GM10266 (cell line): ENCODE measurements at regions not wholly inside any gene's neighbourhood (a gene's known extent, or its start where the extent isn't known, plus 50 kb on each side); places are given as distances from the start of the nearest gene placed in this dataset.
A peak's percentile ranks its signal among the peaks of the same experiment; 100 is the strongest.

Experiments used
- DNase-seq: peaks from one replicate; pipeline ENCODE4 v3.0.0; 2012; ENCODE audit errors: extremely low spot score
- CTCF ChIP-seq: IDR thresholded peaks from 2 replicates; pipeline ENCODE4 v1.5.1; 2012; ENCODE audit warnings: mild to moderate bottlenecking, low read depth; ENCODE audit not compliant: control insufficient read depth, insufficient read depth; ENCODE audit errors: missing control alignments

- peak; percentile 38 for DNase-seq
- TF ChIP-seq CTCF, result no peak
Measured at GRCh38 chr4:170336238-170336775, 246.6 kb upstream of the AADAT start.

- DNase-seq, result no peak
- no peak for TF ChIP-seq CTCF
Measured at GRCh38 chr4:170325599-170325998, 235.8 kb upstream of the AADAT start.

- no peak for TF ChIP-seq CTCF
Measured at GRCh38 chr4:170323623-170324022, 233.9 kb upstream of the AADAT start.

GRCh38 chr4:170307182-170307581, 217.4 kb upstream of the AADAT start:
- no peak for TF ChIP-seq CTCF
- no peak for DNase-seq

More at GRCh38 chr4:170323623-170324022, 233.9 kb upstream of the AADAT start:
- DNase-seq, result no peak

GRCh38 chr4:170306208-170306607, 216.5 kb upstream of the AADAT start:
- TF ChIP-seq CTCF, result no peak
- no peak for DNase-seq

- no peak for TF ChIP-seq CTCF
- DNase-seq, result no peak
Measured at GRCh38 chr4:170305627-170306026, 215.9 kb upstream of the AADAT start.

- no peak for DNase-seq
- TF ChIP-seq CTCF, result no peak
Measured at GRCh38 chr4:170281027-170281426, 191.3 kb upstream of the AADAT start.
